ENCODE measurements at regions not wholly inside any gene's neighbourhood (a gene's known extent, or its start where the extent isn't known, plus 50 kb on each side); places are given as distances from the start of the nearest gene placed in this dataset.

DNA sequence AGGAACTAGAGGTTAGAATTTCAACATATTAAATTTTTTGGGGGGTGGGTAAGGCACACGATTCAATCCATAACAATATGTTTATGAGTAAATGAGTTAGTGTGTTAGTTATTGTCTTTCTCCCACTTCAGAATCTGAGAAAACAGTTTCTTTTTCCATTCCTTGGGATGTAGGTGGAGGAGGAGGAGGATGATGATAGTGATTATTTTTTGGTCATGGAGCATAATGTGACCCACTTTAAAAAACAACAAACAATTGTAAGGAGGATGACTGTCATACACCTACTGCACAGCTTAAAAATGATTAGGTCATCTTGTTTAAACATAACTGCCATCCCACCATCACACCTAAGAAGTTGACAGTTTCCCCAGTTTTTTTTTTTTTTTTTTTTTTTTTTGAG is 148.7 kb downstream of the CDRT15L2 start:
- TF ChIP-seq, protein P1, sequence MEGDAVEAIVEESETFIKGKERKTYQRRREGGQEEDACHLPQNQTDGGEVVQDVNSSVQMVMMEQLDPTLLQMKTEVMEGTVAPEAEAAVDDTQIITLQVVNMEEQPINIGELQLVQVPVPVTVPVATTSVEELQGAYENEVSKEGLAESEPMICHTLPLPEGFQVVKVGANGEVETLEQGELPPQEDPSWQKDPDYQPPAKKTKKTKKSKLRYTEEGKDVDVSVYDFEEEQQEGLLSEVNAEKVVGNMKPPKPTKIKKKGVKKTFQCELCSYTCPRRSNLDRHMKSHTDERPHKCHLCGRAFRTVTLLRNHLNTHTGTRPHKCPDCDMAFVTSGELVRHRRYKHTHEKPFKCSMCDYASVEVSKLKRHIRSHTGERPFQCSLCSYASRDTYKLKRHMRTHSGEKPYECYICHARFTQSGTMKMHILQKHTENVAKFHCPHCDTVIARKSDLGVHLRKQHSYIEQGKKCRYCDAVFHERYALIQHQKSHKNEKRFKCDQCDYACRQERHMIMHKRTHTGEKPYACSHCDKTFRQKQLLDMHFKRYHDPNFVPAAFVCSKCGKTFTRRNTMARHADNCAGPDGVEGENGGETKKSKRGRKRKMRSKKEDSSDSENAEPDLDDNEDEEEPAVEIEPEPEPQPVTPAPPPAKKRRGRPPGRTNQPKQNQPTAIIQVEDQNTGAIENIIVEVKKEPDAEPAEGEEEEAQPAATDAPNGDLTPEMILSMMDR (IDR thresholded peaks at IDR 0.05 in 2 of 3, conservative IDR thresholded peaks at IDR 0.05 in 1 of 3; ENCODE audit: control insufficient read depth in 2 of 3, extremely low read depth in 1 of 3, insufficient read depth in 1 of 3, low read depth in 3 of 3, low read length in 3 of 3) = no peak
- TF ChIP-seq CEBPB (IDR thresholded peaks at IDR 0.05; ENCODE audit: borderline replicate concordance in 1 of 2, low read depth in 2 of 2, low read length in 2 of 2) (no peak), TCF3 (IDR thresholded peaks at IDR 0.05; ENCODE audit: borderline replicate concordance, insufficient read depth, low read depth, low read length) (no peak), EZH2 (IDR thresholded peaks at IDR 0.05; ENCODE audit: borderline replicate concordance, control insufficient read depth, low read depth, low read length) (no peak), TBL1XR1 (IDR thresholded peaks at IDR 0.05; ENCODE audit: low read depth, low read length) (no peak), JUNB (IDR thresholded peaks at IDR 0.05) (no peak), ESRRA (IDR thresholded peaks at IDR 0.05; ENCODE audit: low read length) (no peak), POLR2A (IDR thresholded peaks at IDR 0.05; ENCODE audit: low read depth, low read length) (no peak), SIN3A (IDR thresholded peaks at IDR 0.05; ENCODE audit: low read depth, low read length) (no peak), CHD1 (IDR thresholded peaks at IDR 0.05; ENCODE audit: low read depth, low read length) (no peak), EP300 (IDR thresholded peaks at IDR 0.05; ENCODE audit: borderline replicate concordance in 1 of 2, control insufficient read depth in 1 of 2, low read depth in 2 of 2, low read length in 2 of 2) (no peak)

All from GM12878 (cell line).